ENCODE measurements at regions not wholly inside any gene's neighbourhood (a gene's known extent, or its start where the extent isn't known, plus 50 kb on each side); places are given as distances from the start of the nearest gene placed in this dataset.

GRCh38 chrX:68942840-68943239 lies 114.0 kb downstream of the EFNB1 start:
- Mint-ChIP-seq H3K9me3 (no peaks in the 10 kb centered on the region), H3K4me3 (no peak overlapping the region), H3K4me1 (no peaks in the 10 kb centered on the region), H3K27ac (no peak overlapping the region), H3K36me3 (no peaks in the 10 kb centered on the region), H3K27me3 (peaks cover 0 to 8% of the 10 kb centered on the region in 2 donors)
- no peak for DNase-seq
- no peaks in the 10 kb centered on the region for H3K4me1 ChIP-seq (ENCODE audit: insufficient read depth, low read length)
- H3K4me3 ChIP-seq (ENCODE audit: low read length) = no peak overlapping the region
- no peaks in the 10 kb centered on the region for H3K9me3 ChIP-seq (ENCODE audit: low read length)
- ChIA-PET POLR2A (no interaction called here), CTCF (no interaction called here)
- no peaks in the 10 kb centered on the region for H3K27me3 ChIP-seq (ENCODE audit: insufficient read depth, low read length, poor library complexity, severe bottlenecking)
- H3K27ac ChIP-seq (ENCODE audit: low read depth, low read length) = no peak overlapping the region
- H3K36me3 ChIP-seq (ENCODE audit: insufficient read depth, low read length) = no peaks in the 10 kb centered on the region

DNA sequence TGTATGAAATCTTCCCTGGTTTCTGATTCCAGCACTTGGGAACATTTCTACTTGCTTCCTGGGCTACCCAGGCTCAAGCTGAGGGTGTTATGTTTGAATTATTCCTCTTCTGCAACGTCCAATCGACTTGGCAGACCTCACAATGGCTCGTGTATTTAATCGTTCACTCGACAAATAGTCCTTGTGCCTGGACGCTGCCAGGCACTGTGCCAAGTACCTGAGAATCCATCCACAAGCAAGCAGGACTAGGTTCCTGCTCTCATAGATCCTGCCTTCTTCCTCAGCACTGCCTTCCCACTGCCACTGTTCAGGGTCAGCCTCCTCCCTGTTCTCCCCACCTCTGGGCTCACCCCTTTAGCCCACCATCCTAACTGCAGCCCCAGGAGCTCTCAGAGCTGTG lies 113.3 kb downstream of the EFNB1 start:
- POLR2A ChIA-PET = no interaction called here

GRCh38 chrX:68941385-68941952 lies 112.6 kb downstream of the EFNB1 start:
- Histone ChIP-seq H3K9me3 (ENCODE audit: low read length) (no peaks in the 10 kb centered on the region), H3K4me1 (ENCODE audit: insufficient read depth, low read length) (no peaks in the 10 kb centered on the region), H3K4me3 (ENCODE audit: low read length) (no peak overlapping the region), H3K36me3 (ENCODE audit: insufficient read depth, low read length) (no peaks in the 10 kb centered on the region), H3K27me3 (ENCODE audit: insufficient read depth, low read length, poor library complexity, severe bottlenecking) (no peaks in the 10 kb centered on the region), H3K27ac (ENCODE audit: low read depth, low read length) (no peak overlapping the region)
- CTCF ChIA-PET = no interaction called here
- DNase-seq = no peak
- Mint-ChIP-seq H3K9me3 (no peaks in the 10 kb centered on the region), H3K4me3 (no peak overlapping the region), H3K36me3 (no peaks in the 10 kb centered on the region), H3K27ac (no peak overlapping the region), H3K27me3 (peaks cover 0 to 5% of the 10 kb centered on the region in 2 donors), H3K4me1 (no peaks in the 10 kb centered on the region)
- POLR2A ChIA-PET = no interaction called here

More for the DNA sequence above, 113.3 kb downstream of the EFNB1 start:
- H3K4me3 Mint-ChIP-seq = no peak overlapping the region
- no peak for DNase-seq
- no peaks in the 10 kb centered on the region for H3K4me1 Mint-ChIP-seq
- Histone ChIP-seq H3K4me1 (ENCODE audit: insufficient read depth, low read length) (no peaks in the 10 kb centered on the region), H3K27ac (ENCODE audit: low read depth, low read length) (no peak overlapping the region), H3K4me3 (ENCODE audit: low read length) (no peak overlapping the region), H3K36me3 (ENCODE audit: insufficient read depth, low read length) (no peaks in the 10 kb centered on the region), H3K9me3 (ENCODE audit: low read length) (no peaks in the 10 kb centered on the region), H3K27me3 (ENCODE audit: insufficient read depth, low read length, poor library complexity, severe bottlenecking) (no peaks in the 10 kb centered on the region)
- H3K36me3 Mint-ChIP-seq = no peaks in the 10 kb centered on the region
- CTCF ChIA-PET = no interaction called here
- no peak overlapping the region for H3K27ac Mint-ChIP-seq
- no peaks in the 10 kb centered on the region for H3K9me3 Mint-ChIP-seq
- peaks cover 0 to 6% of the 10 kb centered on the region in 2 donors for H3K27me3 Mint-ChIP-seq

- DNase-seq = no peak
- CTCF ChIA-PET = no interaction called here
These were observed 111.8 kb downstream of the EFNB1 start for GRCh38 chrX:68940601-68941000.

DNA sequence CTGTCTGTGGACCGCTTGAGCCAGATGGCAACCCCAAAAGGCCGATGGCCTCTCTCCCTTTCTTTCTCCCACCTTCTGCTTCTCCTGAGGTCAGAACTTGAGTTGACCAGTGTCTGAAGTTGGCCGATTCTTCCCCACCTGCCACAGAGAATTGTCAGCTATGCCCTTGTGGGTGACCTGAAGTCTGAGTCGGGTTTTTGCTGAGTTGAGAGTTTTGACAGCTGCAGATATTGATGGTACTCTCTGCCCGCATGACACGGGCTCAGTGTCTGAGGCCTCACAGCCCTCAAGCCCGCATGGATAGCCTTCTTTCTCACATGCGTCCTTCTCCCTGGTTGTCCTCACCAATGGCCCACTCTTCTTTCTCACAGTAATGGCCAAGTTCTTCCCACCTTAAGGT lies 111.0 kb downstream of the EFNB1 start:
- ChIA-PET CTCF (no interaction called here), POLR2A (no interaction called here)
- H3K4me3 Mint-ChIP-seq = no peak overlapping the region
- H3K9me3 Mint-ChIP-seq = no peaks in the 10 kb centered on the region
- Histone ChIP-seq H3K27me3 (ENCODE audit: insufficient read depth, low read length, poor library complexity, severe bottlenecking) (no peaks in the 10 kb centered on the region), H3K36me3 (ENCODE audit: insufficient read depth, low read length) (no peaks in the 10 kb centered on the region), H3K4me1 (ENCODE audit: insufficient read depth, low read length) (no peaks in the 10 kb centered on the region), H3K9me3 (ENCODE audit: low read length) (no peaks in the 10 kb centered on the region), H3K27ac (ENCODE audit: low read depth, low read length) (no peak overlapping the region), H3K4me3 (ENCODE audit: low read length) (no peak overlapping the region)
- H3K27me3 Mint-ChIP-seq = peaks cover 3 to 5% of the 10 kb centered on the region in 2 donors
- H3K36me3 Mint-ChIP-seq = no peaks in the 10 kb centered on the region
- H3K27ac Mint-ChIP-seq = no peak overlapping the region
- DNase-seq = no peak
- peaks cover 0 to 3% (median 3%) of the 10 kb centered on the region in 3 donors for H3K4me1 Mint-ChIP-seq

More at GRCh38 chrX:68940601-68941000, 111.8 kb downstream of the EFNB1 start:
- Mint-ChIP-seq H3K9me3 (no peaks in the 10 kb centered on the region), H3K27me3 (peaks cover 3 to 5% of the 10 kb centered on the region in 2 donors), H3K4me1 (no peaks in the 10 kb centered on the region), H3K4me3 (no peak overlapping the region), H3K27ac (no peak overlapping the region), H3K36me3 (no peaks in the 10 kb centered on the region)
- no peaks in the 10 kb centered on the region for H3K36me3 ChIP-seq (ENCODE audit: insufficient read depth, low read length)
- POLR2A ChIA-PET = no interaction called here
- no peaks in the 10 kb centered on the region for H3K4me1 ChIP-seq (ENCODE audit: insufficient read depth, low read length)
- no peaks in the 10 kb centered on the region for H3K9me3 ChIP-seq (ENCODE audit: low read length)
- H3K4me3 ChIP-seq (ENCODE audit: low read length) = no peak overlapping the region
- no peaks in the 10 kb centered on the region for H3K27me3 ChIP-seq (ENCODE audit: insufficient read depth, low read length, poor library complexity, severe bottlenecking)
- H3K27ac ChIP-seq (ENCODE audit: low read depth, low read length) = no peak overlapping the region

- Histone ChIP-seq H3K27ac (ENCODE audit: low read depth, low read length) (no peak overlapping the region), H3K36me3 (ENCODE audit: insufficient read depth, low read length) (no peaks in the 10 kb centered on the region), H3K27me3 (ENCODE audit: insufficient read depth, low read length, poor library complexity, severe bottlenecking) (no peaks in the 10 kb centered on the region), H3K9me3 (ENCODE audit: low read length) (no peaks in the 10 kb centered on the region), H3K4me3 (ENCODE audit: low read length) (no peak overlapping the region), H3K4me1 (ENCODE audit: insufficient read depth, low read length) (no peaks in the 10 kb centered on the region)
- Mint-ChIP-seq H3K27ac (no peak overlapping the region), H3K4me1 (peaks cover 0 to 3% (median 3%) of the 10 kb centered on the region in 3 donors), H3K4me3 (no peak overlapping the region), H3K27me3 (peaks cover 3 to 5% of the 10 kb centered on the region in 2 donors), H3K36me3 (no peaks in the 10 kb centered on the region), H3K9me3 (no peaks in the 10 kb centered on the region)
- no peak for DNase-seq
- POLR2A ChIA-PET = no interaction called here
- CTCF ChIA-PET = no interaction called here
These were observed 109.6 kb downstream of the EFNB1 start for GRCh38 chrX:68938244-68939004.

DNA sequence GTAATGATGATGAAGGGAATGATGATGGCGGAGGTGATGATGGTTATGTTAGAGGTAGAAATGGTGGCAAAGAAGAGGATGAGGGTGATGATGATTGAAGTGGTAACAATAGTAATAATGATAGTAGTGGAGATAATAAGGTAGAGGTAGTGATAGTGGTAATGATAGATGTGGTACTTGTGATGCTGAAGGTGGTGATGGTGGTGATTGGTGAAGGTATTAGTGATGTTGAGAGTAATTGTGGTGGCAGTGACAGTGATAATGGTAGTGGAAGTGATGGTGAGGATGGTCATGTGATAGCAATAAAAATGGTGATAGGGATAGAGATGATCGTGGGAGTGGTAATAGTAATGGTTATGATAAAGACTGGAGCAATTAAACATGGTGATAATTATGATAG lies 108.8 kb downstream of the EFNB1 start:
- Histone ChIP-seq H3K36me3 (ENCODE audit: insufficient read depth, low read length) (no peaks in the 10 kb centered on the region), H3K4me1 (ENCODE audit: insufficient read depth, low read length) (no peaks in the 10 kb centered on the region), H3K27ac (ENCODE audit: low read depth, low read length) (no peak overlapping the region), H3K9me3 (ENCODE audit: low read length) (no peaks in the 10 kb centered on the region), H3K4me3 (ENCODE audit: low read length) (no peak overlapping the region), H3K27me3 (ENCODE audit: insufficient read depth, low read length, poor library complexity, severe bottlenecking) (no peaks in the 10 kb centered on the region)
- CTCF ChIA-PET = no interaction called here
- POLR2A ChIA-PET = no interaction called here
- H3K27me3 Mint-ChIP-seq = peaks cover 3 to 5% of the 10 kb centered on the region in 2 donors
- peaks cover 0 to 3% (median 3%) of the 10 kb centered on the region in 3 donors for H3K4me1 Mint-ChIP-seq
- no peak overlapping the region for H3K4me3 Mint-ChIP-seq
- no peak for DNase-seq
- H3K36me3 Mint-ChIP-seq = no peaks in the 10 kb centered on the region
- no peak overlapping the region for H3K27ac Mint-ChIP-seq
- no peaks in the 10 kb centered on the region for H3K9me3 Mint-ChIP-seq

GRCh38 chrX:68936608-68937007 lies 107.8 kb downstream of the EFNB1 start:
- H3K27ac ChIP-seq (ENCODE audit: low read depth, low read length) = no peak overlapping the region
- H3K27me3 ChIP-seq (ENCODE audit: insufficient read depth, low read length, poor library complexity, severe bottlenecking) = no peaks in the 10 kb centered on the region
- Mint-ChIP-seq H3K27ac (peak overlapping the region in 1 of 8 donors; percentile 15), H3K4me1 (peaks cover 0 to 3% (median 3%) of the 10 kb centered on the region in 3 donors), H3K36me3 (no peaks in the 10 kb centered on the region), H3K27me3 (peaks cover 1 to 3% of the 10 kb centered on the region in 2 donors), H3K9me3 (no peaks in the 10 kb centered on the region), H3K4me3 (no peak overlapping the region)
- H3K9me3 ChIP-seq (ENCODE audit: low read length) = no peaks in the 10 kb centered on the region
- no peak for DNase-seq
- POLR2A ChIA-PET = no interaction called here
- H3K4me3 ChIP-seq (ENCODE audit: low read length) = no peak overlapping the region
- H3K4me1 ChIP-seq (ENCODE audit: insufficient read depth, low read length) = no peaks in the 10 kb centered on the region
- CTCF ChIA-PET = interaction anchor here (1.4 kb wide), 1 partner anchor 18 kb away, joined by 3 read pairs; no protein-coding TSS in a partner anchor
- H3K36me3 ChIP-seq (ENCODE audit: insufficient read depth, low read length) = no peaks in the 10 kb centered on the region

All from CD8-positive, alpha-beta memory T cell (primary cell).